IMR-90 (cell line): ENCODE measurements at regions not wholly inside any gene's neighbourhood (a gene's known extent, or its start where the extent isn't known, plus 50 kb on each side); places are given as distances from the start of the nearest gene placed in this dataset.

Experiments
- ATAC-seq: fragments of 200-7000 bp; cut with Tn5 transposase; 2 replicates; pipeline ENCODE4 v1.9.1; 2020; ENCODE audit warnings: low read depth, mild to moderate bottlenecking, moderate library complexity
- BruUV-seq: library from RNA; stranded (reverse); fragments of 400-500 nt; replicated peaks from 2 replicates; lab custom pipeline; 2021; lab: Mats Ljungman, UMichigan
- CTCF ChIA-PET: fragments of 300-600 bp; formaldehyde crosslinking; extraction: SDS; loops from one replicate; lab custom pipeline; 2021; ENCODE audit warnings: antibody characterized with exemption; lab: Yijun Ruan, JAX
- POLR2A ChIA-PET: fragments of 300-600 bp; sonication (Branson Sonifier 250); formaldehyde crosslinking; loops from one replicate; lab custom pipeline; 2022; ENCODE audit warnings: antibody characterized with exemption; ENCODE audit not compliant: unreplicated experiment; lab: Charles Lee
- DNase-seq: peaks from one replicate; pipeline ENCODE4 v3.0.0; 2013
- H2AFZ ChIP-seq: replicated peaks from 2 replicates; pipeline ENCODE3; 2013; ENCODE audit warnings: low read length, mild to moderate bottlenecking; ENCODE audit not compliant: poor library complexity
- H2AK5ac ChIP-seq: 2 replicates; pipeline ENCODE4 v1.6.1; 2013; ENCODE audit warnings: low read depth, low read length, inconsistent platforms
- H2AK9ac ChIP-seq: replicated peaks from 2 replicates; pipeline ENCODE3; 2013; ENCODE audit warnings: mild to moderate bottlenecking, low read depth, low read length, moderate library complexity; ENCODE audit not compliant: poor library complexity
- H2BK120ac ChIP-seq: 2 replicates; pipeline ENCODE4 v1.6.1; 2013; ENCODE audit warnings: low read depth, low read length, inconsistent platforms
- H2BK15ac ChIP-seq: 3 replicates; pipeline ENCODE4 v1.6.1; 2013; ENCODE audit warnings: low read depth, low read length, inconsistent platforms
- H2BK20ac ChIP-seq: 2 replicates; pipeline ENCODE4 v1.6.1; 2013; ENCODE audit warnings: low read depth, mild to moderate bottlenecking, inconsistent platforms, low read length, moderate library complexity
- H2BK5ac ChIP-seq: 2 replicates; pipeline ENCODE4 v1.6.1; 2013; ENCODE audit warnings: mild to moderate bottlenecking, low read depth, low read length, inconsistent platforms; ENCODE audit not compliant: poor library complexity, severe bottlenecking
- H3K14ac ChIP-seq: replicated peaks from 2 replicates; pipeline ENCODE4 v1.6.1; 2013; ENCODE audit warnings: low read depth, low read length, inconsistent platforms
- H3K18ac ChIP-seq: 2 replicates; pipeline ENCODE4 v1.6.1; 2013; ENCODE audit warnings: low read depth, low read length, control low read depth
- H3K23ac ChIP-seq: 2 replicates; pipeline ENCODE4 v1.6.1; 2013; ENCODE audit warnings: low read depth, low read length, inconsistent platforms
- H3K27ac ChIP-seq: 2 replicates; pipeline ENCODE4 v1.5.1; 2013; ENCODE audit warnings: mild to moderate bottlenecking, control low read depth, low read length; ENCODE audit not compliant: insufficient read depth
- H3K27me3 ChIP-seq: 2 replicates; pipeline ENCODE4 v1.6.1; 2013; ENCODE audit warnings: low read length; ENCODE audit not compliant: control insufficient read depth, insufficient read depth
- H3K36me3 ChIP-seq: 2 replicates; pipeline ENCODE4 v1.6.1; 2013; ENCODE audit warnings: low read length, mixed read lengths; ENCODE audit not compliant: control insufficient read depth, insufficient read depth
- H3K4ac ChIP-seq: 2 replicates; pipeline ENCODE4 v1.6.1; 2013; ENCODE audit warnings: low read depth, low read length, inconsistent platforms
- H3K4me1 ChIP-seq: 2 replicates; pipeline ENCODE4 v1.6.1; 2013; ENCODE audit warnings: low read length, mixed read lengths; ENCODE audit not compliant: control insufficient read depth, insufficient read depth
- H3K4me2 ChIP-seq: 2 replicates; pipeline ENCODE4 v1.6.1; 2013; ENCODE audit warnings: low read depth, mild to moderate bottlenecking, control low read depth, low read length, moderate library complexity
- H3K4me3 ChIP-seq: 2 replicates; pipeline ENCODE4 v1.5.1; 2013; ENCODE audit warnings: low read depth, mild to moderate bottlenecking, control low read depth, low read length, moderate library complexity; ENCODE audit not compliant: insufficient read depth
- H3K56ac ChIP-seq: 2 replicates; pipeline ENCODE4 v1.6.1; 2013; ENCODE audit warnings: low read length, inconsistent platforms; ENCODE audit not compliant: insufficient read depth; ENCODE audit errors: extremely low read depth
- H3K79me1 ChIP-seq, 2 experiments: 2 replicates each; pipeline ENCODE4 v1.6.1; 2013; ENCODE audit warnings: low read length in 2 of 2, inconsistent platforms in 1 of 2, low read depth in 1 of 2
- H3K9ac ChIP-seq: 2 replicates; pipeline ENCODE4 v1.6.1; 2013; ENCODE audit warnings: low read depth, low read length, control low read depth
- H3K9me1 ChIP-seq: 2 replicates; pipeline ENCODE4 v1.6.1; 2013; ENCODE audit warnings: low read length, inconsistent platforms; ENCODE audit not compliant: insufficient read depth
- H3K9me3 ChIP-seq: 2 replicates; pipeline ENCODE4 v1.6.1; 2013; ENCODE audit warnings: low read length; ENCODE audit not compliant: control insufficient read depth, insufficient read depth
- H4K20me1 ChIP-seq: 2 replicates; pipeline ENCODE4 v1.6.1; 2013; ENCODE audit warnings: low read length, inconsistent platforms; ENCODE audit not compliant: insufficient read depth
- H4K5ac ChIP-seq: 2 replicates; pipeline ENCODE4 v1.6.1; 2013; ENCODE audit warnings: mild to moderate bottlenecking, low read depth, low read length, control low read depth
- H4K8ac ChIP-seq, 2 experiments: 2 replicates each; pipeline ENCODE4 v1.6.1; 2013; ENCODE audit warnings: low read depth in 2 of 2, low read length in 2 of 2, control low read depth in 1 of 2, inconsistent platforms in 1 of 2
- H4K91ac ChIP-seq: 2 replicates; pipeline ENCODE4 v1.6.1; 2013; ENCODE audit warnings: low read depth, low read length, inconsistent platforms; ENCODE audit not compliant: insufficient read depth
- BHLHE40 ChIP-seq: fragments of 150-350 bp; IDR thresholded peaks from 2 replicates; pipeline ENCODE4 v1.6.1; 2016; ENCODE audit warnings: mild to moderate bottlenecking, low read depth, low read length
- CEBPB ChIP-seq: IDR thresholded peaks from 2 replicates; pipeline ENCODE4 v1.6.1; 2012; ENCODE audit warnings: low read depth, low read length, improper control_type of control experiment
- ELK1 ChIP-seq: fragments of 150-350 bp; IDR thresholded peaks from 2 replicates; pipeline ENCODE4 v1.6.1; 2016; ENCODE audit warnings: low read depth, mild to moderate bottlenecking, low read length, moderate library complexity, borderline replicate concordance
- MAFK ChIP-seq: IDR thresholded peaks from 2 replicates; pipeline ENCODE4 v1.6.1; 2012; ENCODE audit warnings: low read depth, low read length, improper control_type of control experiment
- MAZ ChIP-seq: IDR thresholded peaks from 2 replicates; pipeline ENCODE4 v1.6.1; 2012; ENCODE audit warnings: low read depth, mild to moderate bottlenecking, low read length, improper control_type of control experiment, moderate library complexity, borderline replicate concordance
- MXI1 ChIP-seq: IDR thresholded peaks from 2 replicates; pipeline ENCODE4 v1.6.1; 2012; ENCODE audit warnings: low read depth, mild to moderate bottlenecking, low read length, moderate library complexity, borderline replicate concordance
- NFE2L2 ChIP-seq: fragments of 150-350 bp; IDR thresholded peaks from 2 replicates; pipeline ENCODE4 v1.6.1; 2016; ENCODE audit warnings: low read depth, mild to moderate bottlenecking, low read length
- POLR2A ChIP-seq: IDR thresholded peaks from 2 replicates; pipeline ENCODE4 v1.6.1; 2012; ENCODE audit warnings: mild to moderate bottlenecking, low read depth, low read length
- RCOR1 ChIP-seq: IDR thresholded peaks from 2 replicates; pipeline ENCODE4 v1.6.1; 2012; ENCODE audit warnings: mild to moderate bottlenecking, low read length, improper control_type of control experiment; ENCODE audit not compliant: insufficient replicate concordance
- RFX5 ChIP-seq: IDR thresholded peaks from 2 replicates; pipeline ENCODE4 v1.8.0; 2012; ENCODE audit warnings: low read depth, mild to moderate bottlenecking, low read length, moderate library complexity
- SMC3 ChIP-seq: fragments of 150-350 bp; IDR thresholded peaks from 2 replicates; pipeline ENCODE4 v1.6.1; 2016; ENCODE audit warnings: low read depth, mild to moderate bottlenecking, antibody characterized with exemption, low read length, moderate library complexity
- WGBS, 2 experiments: methylation state at CpG; one replicate each; pipeline versions ENCODE4 v1.1.5 to v1.1.7; 2013; ENCODE audit warnings: missing lambda C conversion rate in 2 of 2; ENCODE audit not compliant: insufficient read length in 1 of 2; ENCODE audit errors: extremely low coverage in 2 of 2; 5-methylcytosine and 5-hydroxymethylcytosine counted together
- dilution Hi-C: fragments of 300-500 bp; cut with HindIII; formaldehyde crosslinking; loops from one replicate; pipeline ENCODE4 v1.14.3; 2018; ENCODE audit warnings: low sequenced_read_pairs; ENCODE audit not compliant: unreplicated experiment
- in situ Hi-C: fragments of 300-500 bp; cut with MboI; formaldehyde crosslinking; loops from 3 replicates; pipeline ENCODE4 v1.14.3; 2019; ENCODE audit warnings: low sequenced_read_pairs, inconsistent platforms, mixed read lengths
- intact Hi-C: fragments of 100-400 bp; cut with micrococcal nuclease; formaldehyde crosslinking; loops from 2 replicates; pipeline ENCODE4 v1.10.0; 2022

DNA sequence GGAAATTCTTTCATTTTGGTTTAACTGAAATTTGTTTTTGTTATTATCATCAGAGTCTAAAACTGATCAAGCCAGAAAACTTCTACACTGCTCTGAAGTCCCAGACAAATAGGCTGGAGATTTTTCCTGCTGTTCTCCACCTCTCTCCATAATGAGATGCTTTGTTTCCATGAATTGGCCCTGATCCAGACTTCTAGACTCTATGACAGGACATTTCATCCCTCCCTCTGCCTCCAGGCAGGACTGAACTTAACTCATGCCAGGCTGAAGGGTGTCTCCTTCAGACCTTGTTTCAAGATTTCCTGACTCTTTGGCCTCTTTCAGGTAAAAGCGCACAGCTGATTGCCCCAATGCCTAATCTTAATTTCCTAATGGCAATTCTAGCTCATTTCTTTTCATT is 69.1 kb upstream of the HOXC13 start:
- Histone ChIP-seq H3K4me3 (no peak overlapping the region), H3K27ac (no peak overlapping the region), H3K14ac (no peak overlapping the region), H3K4me2 (no peak overlapping the region), H3K56ac (no peak overlapping the region), H4K5ac (no peak overlapping the region), H3K9me3 (no peaks in the 10 kb centered on the region), H3K23ac (no peak overlapping the region), H3K4me1 (no peaks in the 10 kb centered on the region), H3K4ac (no peak overlapping the region), H4K91ac (no peak overlapping the region), H2BK120ac (no peak overlapping the region), H2AFZ (no peak overlapping the region), H4K8ac (no peak overlapping the region), H2BK15ac (no peak overlapping the region), H3K79me1 (no peaks in the 10 kb centered on the region), H2AK9ac (no peak overlapping the region), H2BK20ac (no peak overlapping the region), H3K9me1 (no peaks in the 10 kb centered on the region), H4K20me1 (no peaks in the 10 kb centered on the region), H3K18ac (no peak overlapping the region), H2BK5ac (no peak overlapping the region), H3K27me3 (peaks cover 7% of the 10 kb centered on the region), H3K9ac (no peak overlapping the region), H2AK5ac (no peak overlapping the region), H3K36me3 (no peaks in the 10 kb centered on the region)
- no peak for DNase-seq
- intact Hi-C loops (no loop called here), in situ Hi-C loops (no loop called here), dilution Hi-C loops (no loop called here)
- ATAC-seq: no peak
- CTCF ChIA-PET: no interaction called here
- no TSS peak for BruUV-seq
- no peak for TF ChIP-seq ELK1
- TF ChIP-seq CEBPB: no peak
- TF ChIP-seq NFE2L2: no peak
- TF ChIP-seq MAFK: no peak
- TF ChIP-seq BHLHE40: no peak
- TF ChIP-seq MXI1: no peak
- TF ChIP-seq MAZ: no peak
- no peak for TF ChIP-seq POLR2A
- TF ChIP-seq RCOR1: no peak
- TF ChIP-seq SMC3: no peak
- TF ChIP-seq RFX5: no peak
- WGBS, 2 experiments: 100% methylated on average over 1 of the region's 1 CpG; no CpG with 5 or more reads in 1 of the 2 experiments
- POLR2A ChIA-PET: no interaction called here
